WI38 (cell line): ENCODE measurements at regions not wholly inside any gene's neighbourhood (a gene's known extent, or its start where the extent isn't known, plus 50 kb on each side); places are given as distances from the start of the nearest gene placed in this dataset.

Source experiments
- H3K4me3 ChIP-seq: 2 replicates; pipeline ENCODE4 v1.5.1; 2011; ENCODE audit warnings: low read depth, mild to moderate bottlenecking, control low read depth, low read length
- TF ChIP-seq, protein P1 (sequence below): IDR thresholded peaks from 2 replicates; pipeline ENCODE4 v1.5.1; 2012; ENCODE audit warnings: low read depth, mild to moderate bottlenecking, control low read depth, low read length

DNA sequence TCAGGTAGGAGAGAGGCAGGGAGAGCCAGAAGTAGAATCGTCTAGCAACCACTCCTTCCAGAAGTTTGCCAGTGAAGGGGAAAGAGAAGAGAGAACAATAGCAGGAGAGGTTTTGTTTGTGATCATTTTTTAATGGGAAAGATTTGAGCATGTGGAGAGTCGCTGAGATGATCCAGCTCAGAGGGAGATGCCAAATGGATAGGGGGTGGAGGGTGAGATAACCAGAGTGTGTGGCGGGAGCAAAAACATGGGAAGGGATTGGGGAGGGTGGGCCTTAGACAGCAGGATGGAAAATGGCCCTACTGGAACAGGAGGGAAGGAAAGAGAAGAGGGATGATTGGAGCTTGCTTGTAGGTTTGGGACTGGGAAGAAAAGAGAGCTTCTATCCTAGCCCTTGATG, 269.8 kb downstream of the GLI2 start:
- TF ChIP-seq, protein P1, sequence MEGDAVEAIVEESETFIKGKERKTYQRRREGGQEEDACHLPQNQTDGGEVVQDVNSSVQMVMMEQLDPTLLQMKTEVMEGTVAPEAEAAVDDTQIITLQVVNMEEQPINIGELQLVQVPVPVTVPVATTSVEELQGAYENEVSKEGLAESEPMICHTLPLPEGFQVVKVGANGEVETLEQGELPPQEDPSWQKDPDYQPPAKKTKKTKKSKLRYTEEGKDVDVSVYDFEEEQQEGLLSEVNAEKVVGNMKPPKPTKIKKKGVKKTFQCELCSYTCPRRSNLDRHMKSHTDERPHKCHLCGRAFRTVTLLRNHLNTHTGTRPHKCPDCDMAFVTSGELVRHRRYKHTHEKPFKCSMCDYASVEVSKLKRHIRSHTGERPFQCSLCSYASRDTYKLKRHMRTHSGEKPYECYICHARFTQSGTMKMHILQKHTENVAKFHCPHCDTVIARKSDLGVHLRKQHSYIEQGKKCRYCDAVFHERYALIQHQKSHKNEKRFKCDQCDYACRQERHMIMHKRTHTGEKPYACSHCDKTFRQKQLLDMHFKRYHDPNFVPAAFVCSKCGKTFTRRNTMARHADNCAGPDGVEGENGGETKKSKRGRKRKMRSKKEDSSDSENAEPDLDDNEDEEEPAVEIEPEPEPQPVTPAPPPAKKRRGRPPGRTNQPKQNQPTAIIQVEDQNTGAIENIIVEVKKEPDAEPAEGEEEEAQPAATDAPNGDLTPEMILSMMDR, result no peak
- H3K4me3 ChIP-seq, result no peak overlapping the region

DNA sequence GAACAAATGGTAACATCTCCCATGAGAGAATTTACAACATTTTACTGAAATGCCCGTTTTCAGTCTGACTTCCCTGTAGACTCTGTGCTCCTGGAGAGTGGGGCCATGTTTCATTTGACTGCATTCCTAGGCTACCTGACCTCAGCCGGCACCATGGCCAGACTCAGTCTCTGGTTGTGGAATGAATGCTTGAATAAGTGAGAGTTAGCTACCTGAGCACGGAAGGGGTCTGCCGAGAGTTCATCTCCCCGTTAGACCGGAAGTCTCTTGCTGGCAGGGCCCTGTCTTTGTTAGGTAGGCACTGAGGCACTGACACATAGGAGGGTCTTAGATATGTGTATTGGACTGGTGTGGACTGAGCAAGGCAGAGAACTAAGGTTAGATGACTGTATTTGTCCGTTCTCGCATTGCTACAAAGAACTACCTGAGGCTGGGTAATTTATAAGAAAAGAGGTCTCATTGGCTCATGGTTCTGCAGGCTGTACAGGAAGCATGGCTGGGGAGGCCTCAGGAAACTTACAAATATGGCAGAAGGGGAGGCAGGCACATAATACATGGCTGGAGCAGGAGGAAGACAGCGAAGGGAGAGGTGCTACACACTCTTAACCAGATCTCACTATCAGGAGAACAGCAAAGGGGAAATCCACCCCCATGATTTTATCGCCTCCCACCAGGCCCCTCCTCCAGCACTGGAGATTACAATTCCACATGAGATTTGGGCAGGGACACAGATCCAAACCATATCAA, 271.2 kb downstream of the GLI2 start:
- TF ChIP-seq, protein P1, result no peak
- no peak overlapping the region for H3K4me3 ChIP-seq

DNA sequence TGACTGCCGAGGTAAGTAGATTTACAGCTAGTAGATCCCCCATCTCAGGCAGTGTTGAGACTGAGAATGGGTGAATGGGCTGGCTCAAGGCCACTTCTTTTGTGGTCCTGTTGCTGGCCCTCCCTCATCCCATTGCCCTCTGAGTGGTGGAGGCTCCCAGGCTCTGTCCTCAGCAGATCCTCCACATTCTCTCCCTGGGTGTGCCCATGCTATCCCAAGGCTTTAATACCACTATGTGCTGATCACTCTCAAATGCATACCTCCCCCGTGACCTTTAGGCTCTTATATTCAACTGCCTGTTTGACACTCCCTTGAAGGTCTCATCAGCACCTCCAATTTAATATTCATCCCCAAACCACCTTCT, 271.8 kb downstream of the GLI2 start:
- no peak overlapping the region for H3K4me3 ChIP-seq
- TF ChIP-seq, protein P1, result no peak

DNA sequence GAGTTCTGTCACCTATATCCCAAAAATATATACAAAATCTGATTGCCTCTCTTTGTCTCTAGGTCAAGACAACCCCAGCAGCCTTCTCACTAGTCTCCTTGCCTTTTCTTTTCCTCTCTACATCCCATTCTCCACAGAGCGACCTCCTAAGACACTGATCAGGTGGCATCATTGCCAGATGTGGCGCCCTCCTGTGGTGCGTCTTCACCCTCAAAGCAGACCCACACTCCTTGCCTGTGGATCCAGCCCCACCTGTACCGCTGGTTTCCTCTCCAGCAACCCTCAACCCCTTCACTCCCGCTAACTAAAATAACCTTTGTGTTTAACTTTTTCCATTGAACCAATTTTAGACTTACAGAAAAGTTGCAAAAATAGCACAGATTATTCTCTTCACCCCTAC, 273.3 kb downstream of the GLI2 start:
- no peak overlapping the region for H3K4me3 ChIP-seq
- TF ChIP-seq, protein P1, result 0 out of 2 replicates have a peak, but pooled peaks have one; percentile 18

DNA sequence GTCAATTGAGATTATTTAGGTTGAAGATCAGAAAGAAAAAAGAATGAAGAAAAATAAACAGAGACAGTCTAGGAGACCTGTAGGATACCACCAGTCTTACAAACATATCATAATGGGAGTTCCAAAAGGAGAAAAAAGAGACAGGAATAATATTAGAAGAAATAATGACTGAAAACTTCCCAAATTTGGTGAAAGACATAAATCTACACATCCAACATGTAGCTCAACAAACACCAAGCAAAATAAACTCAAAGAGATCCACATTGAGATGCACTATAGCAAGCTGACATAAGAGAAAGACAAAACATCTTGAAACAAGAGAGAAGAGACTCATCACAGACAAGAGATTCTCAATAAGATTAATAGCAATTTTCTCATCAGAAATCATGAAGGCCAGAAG, 274.0 kb downstream of the TFCP2L1 start:
- TF ChIP-seq, protein P1, result no peak
- H3K4me3 ChIP-seq, result no peak overlapping the region

DNA sequence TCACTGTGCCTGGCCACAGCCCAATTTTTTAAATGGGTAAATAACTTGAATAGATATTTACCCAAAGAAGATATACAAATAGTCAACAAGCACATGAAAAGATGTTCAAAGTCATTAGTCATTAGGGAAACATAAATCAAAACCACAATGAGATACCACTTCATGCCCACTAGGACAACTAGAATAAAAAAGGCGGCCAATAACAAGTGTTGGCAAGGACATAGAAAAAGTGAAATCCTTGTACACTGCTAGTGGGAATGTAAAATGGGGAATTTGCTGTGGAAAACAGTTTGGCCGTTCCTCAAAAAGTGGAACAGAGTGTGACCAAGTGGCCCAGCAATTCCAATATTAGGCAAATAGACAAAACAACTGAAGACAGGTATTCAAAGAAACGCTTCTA, 270.1 kb downstream of the TFCP2L1 start:
- H3K4me3 ChIP-seq, result no peak overlapping the region
- TF ChIP-seq, protein P1, result no peak

DNA sequence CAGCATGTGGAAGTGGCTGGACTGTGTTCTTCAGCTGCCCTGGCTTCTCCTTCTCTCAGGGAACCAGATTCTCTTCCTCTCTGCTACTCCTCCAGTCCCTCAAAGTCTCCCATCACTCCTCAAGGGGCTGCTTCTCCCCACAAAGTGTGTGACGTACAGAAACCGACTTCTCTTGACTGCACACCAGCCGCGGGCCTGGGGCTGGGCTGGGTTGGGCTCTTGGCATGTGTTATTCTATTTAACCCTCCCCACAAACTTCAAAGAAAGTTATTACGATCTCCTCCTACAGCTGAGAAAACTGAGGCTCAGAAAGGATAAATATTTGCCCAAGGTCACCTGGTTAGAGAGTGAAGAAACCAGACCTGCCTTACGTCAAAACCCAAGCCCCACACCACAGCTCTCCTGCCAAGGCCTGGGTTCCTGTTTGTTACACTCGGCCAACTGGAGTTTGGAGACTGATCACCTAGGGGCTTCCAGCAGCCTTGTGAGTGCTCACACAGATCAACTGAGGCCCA, 269.0 kb downstream of the TFCP2L1 start:
- TF ChIP-seq, protein P1, result no peak
- no peak overlapping the region for H3K4me3 ChIP-seq
